ENCODE measurements at regions not wholly inside any gene's neighbourhood (a gene's known extent, or its start where the extent isn't known, plus 50 kb on each side); places are given as distances from the start of the nearest gene placed in this dataset.
A peak's percentile ranks its signal among the peaks of the same experiment; 100 is the strongest.

- no TSS peak for BruUV-seq (replicated peaks)
- no peaks in the 10 kb centered on the region for H3K36me3 ChIP-seq (ENCODE audit: control insufficient read depth in 2 of 2, insufficient read depth in 2 of 2, low read length in 1 of 2)
- H4K20me1 ChIP-seq (ENCODE audit: control insufficient read depth, insufficient read depth): no peaks in the 10 kb centered on the region
- 14% methylated on average over 17 of the region's 17 CpGs for WGBS (ENCODE audit: insufficient coverage, insufficient replicate concordance, low lambda C conversion rate, missing lambda C conversion rate)
- CTCF ChIA-PET: interaction anchor here (0.6 to 3.3 kb wide), 15 partner anchors 10 to 1210 kb away, joined by 3 to 23 read pairs (median 3); no protein-coding TSS in a partner anchor
- H3K4me3 ChIP-seq: no peak overlapping the region
- SMC1A ChIA-PET (ENCODE audit: uncharacterized antibody, unreplicated experiment): interaction anchor here (0.6 to 2.3 kb wide), 9 partner anchors 9 to 309 kb away, joined by 3 to 6 read pairs (median 3); no protein-coding TSS in a partner anchor
- H3K27me3 ChIP-seq (replicated peaks in 1 of 2; ENCODE audit: control insufficient read depth in 2 of 2, insufficient read depth in 2 of 2, low read length in 1 of 2): no peaks in the 10 kb centered on the region
- H3K9ac ChIP-seq (ENCODE audit: control insufficient read depth, insufficient read depth, low read length): no peak overlapping the region
- no peaks in the 10 kb centered on the region; the same call in 2 of the 3 replicates for H3K9me3 ChIP-seq (replicated peaks; ENCODE audit: control insufficient read depth, insufficient read depth, low read length)
- POLR2A ChIA-PET: no interaction called here
- RAD21 ChIA-PET (ENCODE audit: unreplicated experiment): interaction anchor here (0.8 to 1.2 kb wide), 4 partner anchors 52 to 293 kb away, joined by 3 to 4 read pairs (median 3); no protein-coding TSS in a partner anchor
- no peak overlapping the region for H3K4me2 ChIP-seq (ENCODE audit: control insufficient read depth, insufficient read depth)
- H3K4me1 ChIP-seq (ENCODE audit: control insufficient read depth, insufficient read depth, low read length): 0 out of 2 replicates have a peak, but pooled peaks cover 3% of the 10 kb centered on the region
- no peaks in the 10 kb centered on the region for H3K79me2 ChIP-seq (ENCODE audit: control insufficient read depth, insufficient read depth, low read length)
- in situ Hi-C loops (cut with MboI) (no loop called here), intact Hi-C loops (cut with micrococcal nuclease; ENCODE audit: unreplicated experiment) (loop anchor here (5.0 to 10.0 kb wide), 2 partner anchors 52 to 291 kb away; no protein-coding TSS in a partner anchor)
- H2AFZ ChIP-seq (ENCODE audit: control insufficient read depth, low read depth, low read length): no peak overlapping the region
- DNase-seq (ENCODE audit: low read depth, low spot score): peak; percentile 38
- ATAC-seq: peak; percentile 82
- peak; percentile 88 for FAIRE-seq
- no peak overlapping the region for H3K27ac ChIP-seq (ENCODE audit: control insufficient read depth, insufficient read depth)
- no peak for TF ChIP-seq EGR1 (IDR thresholded peaks at IDR 0.05; ENCODE audit: borderline replicate concordance in 1 of 2, low read depth in 2 of 2, low read length in 2 of 2)
- TF ChIP-seq NRF1 (conservative IDR thresholded peaks at IDR 0.05; ENCODE audit: low read depth, low read length): no peak
- TF ChIP-seq ZBED1 (IDR thresholded peaks at IDR 0.05; ENCODE audit: borderline replicate concordance): no peak
- no peak for TF ChIP-seq ZNF592 (IDR thresholded peaks at IDR 0.05)
- TF ChIP-seq BCLAF1 (IDR thresholded peaks at IDR 0.05): no peak
- TF ChIP-seq RAD21 (IDR thresholded peaks at IDR 0.05; ENCODE audit: insufficient read depth, low read depth, low read length): peak; percentile 70
- TF ChIP-seq IKZF1 (conservative IDR thresholded peaks at IDR 0.05): 0 out of 2 replicates have a peak, but pooled peaks have one; percentile 13
- TF ChIP-seq DPF2 (IDR thresholded peaks at IDR 0.05): 0 out of 2 replicates have a peak, but pooled peaks have one; percentile 27
- no peak for TF ChIP-seq STAT1 (conservative IDR thresholded peaks at IDR 0.05)
- no peak for TF ChIP-seq ZNF622 (IDR thresholded peaks at IDR 0.05)
- no peak for TF ChIP-seq RAD51 (IDR thresholded peaks at IDR 0.05)
- no peak for TF ChIP-seq KDM1A (IDR thresholded peaks at IDR 0.05; ENCODE audit: borderline replicate concordance)
- TF ChIP-seq MLLT1 (IDR thresholded peaks at IDR 0.05): no peak
- TF ChIP-seq FOXK2 (IDR thresholded peaks at IDR 0.05): no peak
- no peak for TF ChIP-seq ATF7 (IDR thresholded peaks at IDR 0.05; ENCODE audit: low read depth)
- no peak for TF ChIP-seq ZNF24 (IDR thresholded peaks at IDR 0.05)
- TF ChIP-seq NBN (IDR thresholded peaks at IDR 0.05): no peak
Observed at GRCh38 chr7:72493850-72494661, 81.9 kb upstream of the CALN1 start.
